Karpas-422 (cell line): ENCODE measurements at regions not wholly inside any gene's neighbourhood (a gene's known extent, or its start where the extent isn't known, plus 50 kb on each side); places are given as distances from the start of the nearest gene placed in this dataset.
"Not testable (repeated sequence)": the region's sequence is repeated elsewhere in the genome, so short reads cannot be mapped to it uniquely, and the experiment has no call there.

Source experiments
- DNase-seq: peaks from one replicate; pipeline ENCODE4 v3.0.0-alpha.2; 2015
- H2AFZ ChIP-seq: fragments of 200-600 bp; sonication (generic); 2 replicates; pipeline ENCODE4 v1.6.1; 2014; ENCODE audit warnings: antibody characterized with exemption, low read length, mixed read lengths
- H3K27ac ChIP-seq: fragments of 200-600 bp; sonication (generic); 2 replicates; pipeline ENCODE4 v1.5.1; 2014; ENCODE audit warnings: mild to moderate bottlenecking, low read length, moderate library complexity
- H3K27me3 ChIP-seq: fragments of 200-600 bp; sonication (generic); 2 replicates; pipeline ENCODE4 v1.6.1; 2014; ENCODE audit warnings: low read length, mixed read lengths
- H3K36me3 ChIP-seq: fragments of 200-600 bp; sonication (generic); 2 replicates; pipeline ENCODE4 v1.6.1; 2014; ENCODE audit warnings: low read length, mixed read lengths; ENCODE audit not compliant: insufficient read depth
- H3K4me1 ChIP-seq: fragments of 200-600 bp; sonication (generic); 2 replicates; pipeline ENCODE4 v1.6.1; 2014; ENCODE audit warnings: mild to moderate bottlenecking, low read length, mixed read lengths
- H3K4me2 ChIP-seq: fragments of 200-600 bp; sonication (generic); 2 replicates; pipeline ENCODE4 v1.6.1; 2014; ENCODE audit warnings: low read length, low read depth, mild to moderate bottlenecking; ENCODE audit not compliant: poor library complexity, severe bottlenecking
- H3K4me3 ChIP-seq: fragments of 200-600 bp; sonication (generic); 2 replicates; pipeline ENCODE4 v1.5.1; 2014; ENCODE audit warnings: mild to moderate bottlenecking, antibody characterized with exemption, low read length, mixed read lengths
- H3K79me2 ChIP-seq: fragments of 200-600 bp; sonication (generic); 2 replicates; pipeline ENCODE4 v1.6.1; 2014; ENCODE audit warnings: mild to moderate bottlenecking, low read length, mixed read lengths
- H3K9ac ChIP-seq: fragments of 200-600 bp; sonication (generic); 2 replicates; pipeline ENCODE4 v1.6.0; 2014; ENCODE audit warnings: low read length
- H3K9me2 ChIP-seq: fragments of 200-600 bp; sonication (generic), shearing (Covaris generic); replicated peaks from 2 replicates; pipeline ENCODE4 v1.6.0; 2014; ENCODE audit warnings: mild to moderate bottlenecking, low read length, moderate library complexity; ENCODE audit not compliant: insufficient read depth
- H3K9me3 ChIP-seq: fragments of 300-700, 200-600 bp; sonication (generic); 2 replicates; pipeline ENCODE4 v1.6.1; 2014; ENCODE audit warnings: low read length, mixed read lengths
- H4K20me1 ChIP-seq: fragments of 200-600 bp; sonication (generic); 2 replicates; pipeline ENCODE4 v1.6.1; 2014; ENCODE audit warnings: mild to moderate bottlenecking, antibody characterized with exemption, low read length, low read depth; ENCODE audit not compliant: insufficient read depth

GRCh38 chr6:130559166-130559565, 193.3 kb downstream of the TMEM200A start:
- no peak for DNase-seq
- Histone ChIP-seq H3K9ac (no peak overlapping the region), H3K4me3 (no peak overlapping the region), H3K9me3 (no peaks in the 10 kb centered on the region), H4K20me1 (no peaks in the 10 kb centered on the region), H3K36me3 (no peaks in the 10 kb centered on the region), H3K4me2 (no peak overlapping the region), H3K27me3 (no peaks in the 10 kb centered on the region), H2AFZ (no peak overlapping the region), H3K9me2 (no peaks in the 10 kb centered on the region), H3K4me1 (no peaks in the 10 kb centered on the region), H3K27ac (no peak overlapping the region), H3K79me2 (no peaks in the 10 kb centered on the region)

- H3K27ac ChIP-seq: no peak overlapping the region
- H3K9ac ChIP-seq: no peak overlapping the region
- no peak overlapping the region for H3K4me3 ChIP-seq
- no peak for DNase-seq
- no peaks in the 10 kb centered on the region for H4K20me1 ChIP-seq
- no peaks in the 10 kb centered on the region for H3K9me2 ChIP-seq
- no peaks in the 10 kb centered on the region for H3K9me3 ChIP-seq
- no peak overlapping the region for H3K4me2 ChIP-seq
- H2AFZ ChIP-seq: no peak overlapping the region
- H3K27me3 ChIP-seq: no peaks in the 10 kb centered on the region
- H3K4me1 ChIP-seq: no peaks in the 10 kb centered on the region
- no peaks in the 10 kb centered on the region for H3K36me3 ChIP-seq
- H3K79me2 ChIP-seq: no peaks in the 10 kb centered on the region
These were observed 194.4 kb downstream of the TMEM200A start for GRCh38 chr6:130560231-130560630.

GRCh38 chr6:130561159-130561558, 195.3 kb downstream of the TMEM200A start:
- not testable (repeated sequence) for H3K4me2 ChIP-seq, H3K27ac ChIP-seq

GRCh38 chr6:130565696-130566095, 199.9 kb downstream of the TMEM200A start:
- H3K9me3 ChIP-seq: no peaks in the 10 kb centered on the region
- DNase-seq: no peak
- no peak overlapping the region for H3K4me2 ChIP-seq
- H3K4me3 ChIP-seq: no peak overlapping the region
- H2AFZ ChIP-seq: no peak overlapping the region
- no peaks in the 10 kb centered on the region for H3K27me3 ChIP-seq
- no peaks in the 10 kb centered on the region for H3K9me2 ChIP-seq
- H3K4me1 ChIP-seq: no peaks in the 10 kb centered on the region
- H3K36me3 ChIP-seq: no peaks in the 10 kb centered on the region
- H3K79me2 ChIP-seq: no peaks in the 10 kb centered on the region
- no peaks in the 10 kb centered on the region for H4K20me1 ChIP-seq
- H3K27ac ChIP-seq: no peak overlapping the region
- no peak overlapping the region for H3K9ac ChIP-seq

More at GRCh38 chr6:130561159-130561558, 195.3 kb downstream of the TMEM200A start:
- H3K79me2 ChIP-seq, H3K9ac ChIP-seq, H3K9me3 ChIP-seq, H2AFZ ChIP-seq, H3K4me1 ChIP-seq, H3K36me3 ChIP-seq, H3K4me3 ChIP-seq, H3K9me2 ChIP-seq, H4K20me1 ChIP-seq, DNase-seq, H3K27me3 ChIP-seq: not testable (repeated sequence)

GRCh38 chr6:130574146-130574545, 208.3 kb downstream of the TMEM200A start:
- DNase-seq: no peak
- Histone ChIP-seq H3K4me3 (no peak overlapping the region), H3K9me3 (no peaks in the 10 kb centered on the region), H2AFZ (no peak overlapping the region), H3K27me3 (no peaks in the 10 kb centered on the region), H3K9me2 (no peaks in the 10 kb centered on the region), H4K20me1 (no peaks in the 10 kb centered on the region), H3K4me1 (no peaks in the 10 kb centered on the region), H3K27ac (no peak overlapping the region), H3K36me3 (no peaks in the 10 kb centered on the region), H3K9ac (no peak overlapping the region), H3K79me2 (no peaks in the 10 kb centered on the region), H3K4me2 (no peak overlapping the region)

- no peaks in the 10 kb centered on the region for H3K79me2 ChIP-seq
- H2AFZ ChIP-seq: no peak overlapping the region
- H3K4me3 ChIP-seq: no peak overlapping the region
- H3K4me2 ChIP-seq: no peak overlapping the region
- no peaks in the 10 kb centered on the region for H3K4me1 ChIP-seq
- H4K20me1 ChIP-seq: no peaks in the 10 kb centered on the region
- no peak overlapping the region for H3K27ac ChIP-seq
- no peaks in the 10 kb centered on the region for H3K27me3 ChIP-seq
- DNase-seq: no peak
- no peaks in the 10 kb centered on the region for H3K9me2 ChIP-seq
- H3K36me3 ChIP-seq: no peaks in the 10 kb centered on the region
- no peaks in the 10 kb centered on the region for H3K9me3 ChIP-seq
- no peak overlapping the region for H3K9ac ChIP-seq
These were observed 209.7 kb downstream of the TMEM200A start for GRCh38 chr6:130575557-130575956.

GRCh38 chr6:130575971-130576370, 210.2 kb downstream of the TMEM200A start:
- no peak overlapping the region for H3K27ac ChIP-seq

GRCh38 chr6:130577178-130577919, 211.5 kb downstream of the TMEM200A start:
- H2AFZ ChIP-seq: no peak overlapping the region
- H3K27me3 ChIP-seq: no peaks in the 10 kb centered on the region
- no peaks in the 10 kb centered on the region for H4K20me1 ChIP-seq
- H3K9ac ChIP-seq: no peak overlapping the region
- no peak overlapping the region for H3K4me3 ChIP-seq
- H3K9me2 ChIP-seq: no peaks in the 10 kb centered on the region
- H3K9me3 ChIP-seq: no peaks in the 10 kb centered on the region
- H3K4me2 ChIP-seq: no peak overlapping the region
- DNase-seq: no peak
- H3K4me1 ChIP-seq: no peaks in the 10 kb centered on the region
- no peaks in the 10 kb centered on the region for H3K79me2 ChIP-seq
- no peaks in the 10 kb centered on the region for H3K36me3 ChIP-seq
- H3K27ac ChIP-seq: no peak overlapping the region

More at GRCh38 chr6:130575971-130576370, 210.2 kb downstream of the TMEM200A start:
- Histone ChIP-seq H3K9me3 (no peaks in the 10 kb centered on the region), H3K4me3 (no peak overlapping the region), H4K20me1 (no peaks in the 10 kb centered on the region), H2AFZ (no peak overlapping the region), H3K4me1 (no peaks in the 10 kb centered on the region), H3K4me2 (no peak overlapping the region), H3K27me3 (no peaks in the 10 kb centered on the region), H3K9ac (no peak overlapping the region), H3K36me3 (no peaks in the 10 kb centered on the region), H3K9me2 (no peaks in the 10 kb centered on the region), H3K79me2 (no peaks in the 10 kb centered on the region)
- no peak for DNase-seq
